Neuron (in vitro differentiated cells): ENCODE measurements at regions not wholly inside any gene's neighbourhood (a gene's known extent, or its start where the extent isn't known, plus 50 kb on each side); places are given as distances from the start of the nearest gene placed in this dataset.

ENCODE experiments used
- H2AFZ ChIP-seq: one replicate; pipeline ENCODE4 v1.6.1; 2013; ENCODE audit warnings: low read depth, mild to moderate bottlenecking, inconsistent platforms, low read length, moderate library complexity
- H3K27me3 ChIP-seq: one replicate; pipeline ENCODE4 v1.6.1; 2013; ENCODE audit warnings: low read length; ENCODE audit not compliant: insufficient read depth
- H3K36me3 ChIP-seq: one replicate; pipeline ENCODE4 v1.6.1; 2013; ENCODE audit warnings: low read length; ENCODE audit not compliant: insufficient read depth
- H3K4me1 ChIP-seq: one replicate; pipeline ENCODE4 v1.6.1; 2013; ENCODE audit warnings: low read length; ENCODE audit not compliant: insufficient read depth
- H3K4me3 ChIP-seq: 2 replicates; pipeline ENCODE4 v1.5.1; 2013; ENCODE audit warnings: mild to moderate bottlenecking, low read length, moderate library complexity
- H3K9me3 ChIP-seq: one replicate; pipeline ENCODE4 v1.6.1; 2013; ENCODE audit warnings: low read length

DNA sequence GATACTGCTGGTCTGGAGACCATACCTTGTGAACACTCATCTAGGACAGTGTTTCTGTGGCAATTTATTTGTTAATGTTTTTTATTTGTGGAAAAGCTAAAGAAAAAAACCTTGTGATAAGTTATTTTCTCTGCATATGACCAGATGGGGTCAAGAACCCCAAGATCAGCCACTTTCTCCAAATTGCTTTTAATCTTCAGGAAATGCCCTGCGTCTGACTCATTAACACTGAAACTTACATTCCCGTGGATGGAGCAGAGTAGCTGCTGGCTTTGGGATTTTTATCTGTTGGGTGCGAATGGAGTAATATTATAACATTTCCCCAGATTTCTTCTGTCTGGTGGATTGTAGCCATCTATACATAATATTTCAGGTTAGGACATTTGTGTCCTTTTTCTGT, 444.5 kb downstream of the SH3GL2 start:
- Histone ChIP-seq H3K9me3 (no peaks in the 10 kb centered on the region), H3K4me3 (no peak overlapping the region), H3K36me3 (no peaks in the 10 kb centered on the region), H2AFZ (no peak overlapping the region), H3K4me1 (no peaks in the 10 kb centered on the region), H3K27me3 (no peaks in the 10 kb centered on the region)

DNA sequence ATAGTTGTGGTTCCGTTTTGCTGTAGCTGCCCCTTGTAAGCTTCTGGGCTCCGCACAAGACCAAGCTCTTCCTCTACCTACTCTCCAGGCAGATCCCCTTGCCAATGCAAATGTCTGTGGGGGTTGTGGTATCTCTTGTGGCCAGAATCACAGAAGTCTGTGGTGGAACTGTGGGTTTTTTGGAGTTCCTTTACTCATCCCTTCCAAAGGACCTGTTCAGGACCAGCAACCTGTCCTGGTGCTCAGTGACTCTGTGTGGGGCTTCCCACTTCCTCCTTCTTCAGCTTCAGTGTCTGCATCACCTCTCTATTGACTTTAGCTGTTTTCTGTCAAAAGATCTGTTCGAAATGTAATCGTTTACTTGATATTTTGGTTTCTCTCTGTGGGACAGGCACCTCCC, 441.3 kb upstream of the ADAMTSL1 start:
- H2AFZ ChIP-seq = no peak overlapping the region

DNA sequence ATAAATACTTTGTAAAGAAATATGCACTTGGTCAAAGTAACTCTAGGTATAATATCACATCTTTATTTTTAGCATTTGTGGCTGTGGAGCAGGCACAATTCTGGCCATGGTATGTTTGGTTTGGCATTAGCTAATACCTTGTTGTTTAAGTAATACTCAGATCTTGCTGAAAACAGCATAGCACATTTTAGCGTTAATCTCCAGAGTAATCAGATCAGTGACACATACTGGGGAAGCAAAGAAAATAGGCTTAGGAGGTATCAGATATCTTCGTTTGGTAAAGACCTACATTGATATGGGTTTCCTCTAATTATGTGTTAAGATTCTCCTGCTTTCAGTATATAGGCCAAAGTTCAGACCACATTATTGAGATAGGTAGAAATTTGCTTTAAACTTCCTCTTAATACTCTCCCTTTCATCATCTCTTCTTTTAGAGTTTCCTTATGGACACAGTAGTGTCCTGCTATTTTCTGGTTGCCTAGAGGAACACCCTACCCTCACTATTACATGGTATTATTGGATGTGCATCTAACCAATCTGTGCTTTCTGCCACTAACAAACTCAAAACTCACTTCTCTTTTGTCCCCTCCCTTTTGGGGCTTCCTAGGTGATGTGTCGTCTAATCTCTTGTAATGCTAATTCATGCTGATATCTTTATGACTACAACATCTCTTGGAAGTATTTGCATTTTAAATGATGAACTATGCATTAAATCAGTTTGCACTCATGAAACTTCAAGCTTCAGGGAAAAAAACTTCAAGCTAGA, 437.3 kb upstream of the ADAMTSL1 start:
- Histone ChIP-seq H3K36me3 (no peaks in the 10 kb centered on the region), H3K4me1 (no peaks in the 10 kb centered on the region), H3K4me3 (no peak overlapping the region), H3K9me3 (no peaks in the 10 kb centered on the region), H2AFZ (no peak overlapping the region), H3K27me3 (no peaks in the 10 kb centered on the region)

More for the DNA sequence above, 441.3 kb upstream of the ADAMTSL1 start:
- Histone ChIP-seq H3K4me1 (no peaks in the 10 kb centered on the region), H3K4me3 (no peak overlapping the region), H3K9me3 (no peaks in the 10 kb centered on the region), H3K27me3 (no peaks in the 10 kb centered on the region), H3K36me3 (no peaks in the 10 kb centered on the region)

DNA sequence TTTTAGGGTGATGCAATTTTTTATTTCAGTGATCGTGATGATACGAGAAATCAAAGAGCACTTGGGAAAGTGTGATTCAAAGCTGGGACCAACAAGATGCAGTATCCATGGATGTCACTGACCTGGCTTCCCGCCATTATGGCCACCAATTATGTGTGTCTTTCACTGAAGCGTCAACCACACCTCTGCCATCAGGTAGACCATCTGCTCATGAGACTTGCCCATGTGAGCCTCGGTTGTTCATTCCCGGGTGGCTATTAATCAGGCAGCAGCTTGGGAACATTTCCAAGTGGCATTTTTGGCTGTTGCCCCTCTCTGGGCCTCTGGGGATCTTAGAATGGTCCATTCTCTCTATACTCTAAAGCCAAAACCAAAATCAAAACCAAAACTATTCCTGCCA, 436.0 kb upstream of the ADAMTSL1 start:
- H3K4me1 ChIP-seq = no peaks in the 10 kb centered on the region
- no peaks in the 10 kb centered on the region for H3K9me3 ChIP-seq
- no peaks in the 10 kb centered on the region for H3K27me3 ChIP-seq
- H2AFZ ChIP-seq = no peak overlapping the region
- no peak overlapping the region for H3K4me3 ChIP-seq
- no peaks in the 10 kb centered on the region for H3K36me3 ChIP-seq

DNA sequence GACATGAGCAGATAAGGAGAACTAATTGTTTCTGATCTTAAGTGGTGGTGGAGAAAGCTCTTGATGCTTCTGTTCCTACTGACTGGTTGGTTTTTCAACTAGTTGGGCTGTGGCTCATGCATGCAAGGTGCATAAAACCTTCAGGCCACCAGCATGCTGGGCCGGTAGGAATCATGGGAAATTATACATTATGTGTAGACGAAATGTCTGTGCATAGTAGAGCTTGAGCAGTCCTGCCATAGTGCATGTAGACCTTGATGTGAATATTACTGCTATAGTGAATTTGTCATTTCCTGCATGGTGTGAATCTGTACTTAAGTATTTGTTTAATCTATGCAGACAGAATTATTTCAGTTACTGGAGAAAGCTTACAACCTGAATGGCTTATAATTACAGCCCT, 433.6 kb upstream of the ADAMTSL1 start:
- no peaks in the 10 kb centered on the region for H3K36me3 ChIP-seq
- H3K27me3 ChIP-seq = no peaks in the 10 kb centered on the region

DNA sequence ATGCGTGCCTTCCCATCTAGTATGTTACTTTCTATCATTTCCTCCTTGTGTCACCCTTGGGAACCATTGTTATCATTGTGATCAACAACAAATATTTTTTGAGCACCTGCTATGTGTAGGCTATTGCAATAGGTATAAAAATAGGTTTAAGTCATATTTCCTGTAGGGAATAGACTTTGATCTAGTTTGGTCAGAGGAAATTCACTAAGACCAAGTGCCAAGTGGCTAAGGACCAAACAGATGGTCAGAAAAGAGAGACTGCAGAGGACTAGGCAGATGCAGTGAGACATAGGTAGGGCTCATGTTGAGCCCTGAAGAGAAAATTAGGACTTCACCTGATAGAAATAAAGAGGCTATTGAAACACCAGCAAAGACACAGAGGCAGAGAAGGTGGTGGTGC, 430.0 kb upstream of the ADAMTSL1 start:
- Histone ChIP-seq H2AFZ (no peak overlapping the region), H3K9me3 (no peaks in the 10 kb centered on the region), H3K27me3 (no peaks in the 10 kb centered on the region), H3K4me3 (no peak overlapping the region), H3K36me3 (no peaks in the 10 kb centered on the region), H3K4me1 (peaks cover 10% of the 10 kb centered on the region)

More for the DNA sequence above, 433.6 kb upstream of the ADAMTSL1 start:
- peaks cover 3% of the 10 kb centered on the region for H3K4me1 ChIP-seq
- H3K4me3 ChIP-seq = no peak overlapping the region
- H2AFZ ChIP-seq = no peak overlapping the region
- no peaks in the 10 kb centered on the region for H3K9me3 ChIP-seq

DNA sequence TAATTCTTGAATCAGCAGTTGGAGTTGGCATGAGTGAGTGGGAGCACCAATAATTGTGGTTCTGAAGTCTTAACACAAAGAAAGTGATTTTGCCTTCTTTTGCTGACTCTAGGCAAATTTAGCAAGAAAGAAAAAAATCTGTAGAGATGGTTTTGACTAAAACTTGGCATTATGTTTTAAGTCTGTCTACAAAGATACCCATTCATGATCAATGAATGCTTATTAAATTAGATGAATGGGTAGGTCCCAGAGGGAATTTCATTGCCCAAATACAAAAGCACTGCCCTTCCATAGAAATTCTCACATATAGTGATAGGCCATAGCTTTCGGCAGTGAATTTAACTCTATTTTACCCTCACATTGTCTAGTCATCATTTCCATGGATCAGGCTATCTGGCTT, 428.6 kb upstream of the ADAMTSL1 start:
- H3K27me3 ChIP-seq = no peaks in the 10 kb centered on the region
- H3K4me1 ChIP-seq = peaks cover 10% of the 10 kb centered on the region
- H3K9me3 ChIP-seq = no peaks in the 10 kb centered on the region
- no peaks in the 10 kb centered on the region for H3K36me3 ChIP-seq
- H2AFZ ChIP-seq = no peak overlapping the region
- no peak overlapping the region for H3K4me3 ChIP-seq

DNA sequence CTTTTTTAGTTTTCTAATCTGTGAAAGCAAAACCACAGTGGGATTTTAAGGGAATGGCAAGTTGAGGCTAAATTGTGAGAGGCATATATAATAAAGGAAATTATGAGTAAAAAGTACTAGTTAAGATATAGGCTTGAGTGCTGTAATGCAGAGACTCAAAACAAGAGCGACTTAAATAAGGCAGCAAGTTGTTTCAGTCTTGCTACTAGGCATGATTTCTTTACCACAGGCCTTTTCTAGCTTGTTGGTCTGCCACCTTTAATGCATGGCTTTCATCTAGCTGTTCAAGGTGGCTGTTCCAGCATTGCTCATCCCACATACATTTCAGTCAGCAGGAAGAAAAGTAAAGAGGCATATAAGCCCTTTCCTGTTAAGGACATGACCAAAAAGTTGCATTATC, 427.9 kb upstream of the ADAMTSL1 start:
- H3K4me1 ChIP-seq = peaks cover 10% of the 10 kb centered on the region
- H3K36me3 ChIP-seq = no peaks in the 10 kb centered on the region
- no peaks in the 10 kb centered on the region for H3K27me3 ChIP-seq
- H3K9me3 ChIP-seq = no peaks in the 10 kb centered on the region
- H2AFZ ChIP-seq = no peak overlapping the region
- H3K4me3 ChIP-seq = no peak overlapping the region

DNA sequence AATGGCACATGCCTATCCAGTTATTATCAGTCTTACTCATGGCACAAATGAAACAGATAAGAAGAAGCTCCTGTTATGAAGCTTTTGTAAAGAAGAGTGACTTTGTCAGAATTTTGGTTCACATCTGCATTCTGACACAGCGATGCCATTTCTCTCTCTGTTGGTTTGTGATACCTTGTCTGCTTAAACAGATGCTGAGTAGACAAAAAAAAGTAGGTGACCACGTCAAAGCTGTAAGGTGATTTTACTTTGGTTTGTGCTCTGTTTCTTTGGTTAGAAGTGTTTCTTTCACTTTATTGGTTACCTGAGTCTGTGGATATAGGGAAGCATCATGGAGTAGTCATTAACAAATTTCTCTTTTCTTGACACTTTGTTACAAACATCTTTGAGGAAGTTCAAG, 422.3 kb upstream of the ADAMTSL1 start:
- Histone ChIP-seq H3K27me3 (no peaks in the 10 kb centered on the region), H3K4me1 (no peaks in the 10 kb centered on the region), H3K36me3 (no peaks in the 10 kb centered on the region)

DNA sequence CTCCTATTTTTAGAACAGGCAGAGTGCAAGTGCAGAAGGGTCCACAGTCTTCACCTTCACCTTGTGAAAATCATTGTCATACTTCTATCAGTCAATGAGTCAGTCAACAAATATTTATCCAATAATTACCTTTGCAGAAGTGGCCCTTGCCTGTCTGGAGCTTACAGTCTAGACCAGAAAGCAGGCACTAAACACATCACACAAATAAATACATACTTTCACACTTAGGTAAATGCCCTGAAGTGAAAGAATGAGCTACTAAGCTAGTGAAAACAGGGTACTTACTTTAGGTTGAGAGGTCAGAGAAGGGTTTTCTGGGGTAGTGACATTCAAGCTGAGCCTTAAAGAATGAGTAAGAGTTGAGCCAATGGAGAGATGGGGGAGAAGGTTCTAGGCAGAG, 421.9 kb upstream of the ADAMTSL1 start:
- Histone ChIP-seq H3K9me3 (no peaks in the 10 kb centered on the region), H2AFZ (no peak overlapping the region), H3K27me3 (no peaks in the 10 kb centered on the region), H3K36me3 (no peaks in the 10 kb centered on the region), H3K4me1 (no peaks in the 10 kb centered on the region), H3K4me3 (no peak overlapping the region)

More for the DNA sequence above, 422.3 kb upstream of the ADAMTSL1 start:
- Histone ChIP-seq H3K4me3 (no peak overlapping the region), H3K9me3 (no peaks in the 10 kb centered on the region), H2AFZ (no peak overlapping the region)

DNA sequence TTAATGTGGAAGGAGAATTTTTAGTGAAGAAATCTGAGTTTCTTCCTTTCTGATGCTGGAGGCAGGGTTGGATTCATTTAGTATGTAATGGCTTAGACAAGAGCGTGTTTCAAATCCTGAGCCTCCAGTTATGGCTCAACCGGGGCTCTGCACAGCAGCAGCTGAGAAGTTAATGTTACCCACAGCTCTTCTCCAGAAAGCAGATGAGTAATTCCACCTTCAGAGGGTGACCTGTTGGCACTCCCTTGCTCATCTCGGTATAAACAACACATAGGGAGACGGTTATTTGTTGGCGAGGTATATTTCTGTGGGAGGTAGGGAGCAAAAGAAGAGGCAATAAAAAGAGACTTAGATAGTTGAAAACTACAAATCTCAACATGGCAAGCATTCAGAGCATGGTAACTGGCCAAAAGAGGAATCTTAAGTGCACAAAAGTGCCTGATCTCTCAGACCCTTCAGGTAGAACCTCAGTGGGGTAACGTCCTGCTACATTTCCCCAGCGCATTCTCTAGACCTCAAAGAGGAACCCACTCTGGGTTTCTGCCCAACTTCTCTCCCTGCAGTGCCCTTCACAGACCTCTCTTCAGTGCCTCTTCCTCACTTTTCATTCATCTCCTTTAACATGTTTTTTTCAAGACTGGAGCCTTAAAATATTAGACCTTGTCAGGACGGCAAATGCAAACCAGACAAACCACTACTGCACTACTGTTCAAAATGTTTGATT, 417.5 kb upstream of the ADAMTSL1 start:
- H3K36me3 ChIP-seq = no peaks in the 10 kb centered on the region
- no peak overlapping the region for H3K4me3 ChIP-seq
- H3K9me3 ChIP-seq = no peaks in the 10 kb centered on the region
- H2AFZ ChIP-seq = no peak overlapping the region
- no peaks in the 10 kb centered on the region for H3K4me1 ChIP-seq
- H3K27me3 ChIP-seq = no peaks in the 10 kb centered on the region

DNA sequence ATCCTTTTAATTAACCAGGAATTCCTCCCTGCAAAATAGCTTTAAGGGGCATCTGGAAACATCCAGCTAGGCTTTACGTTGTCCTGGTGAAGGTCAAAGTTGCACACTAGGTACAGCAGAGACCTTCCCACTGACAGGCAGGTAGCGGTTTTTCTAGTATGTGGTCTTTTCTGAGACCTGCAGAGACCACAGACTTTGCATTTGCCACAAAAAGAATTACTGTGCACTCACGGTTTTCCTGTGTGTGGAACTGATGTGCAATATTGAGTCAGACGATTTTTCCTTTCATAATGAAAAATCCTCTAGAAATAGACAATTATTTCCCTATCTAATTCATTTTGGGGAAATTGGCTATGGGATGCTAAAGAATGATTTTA, 417.0 kb upstream of the ADAMTSL1 start:
- Histone ChIP-seq H3K4me1 (no peaks in the 10 kb centered on the region), H3K9me3 (no peaks in the 10 kb centered on the region), H2AFZ (no peak overlapping the region), H3K4me3 (no peak overlapping the region), H3K27me3 (no peaks in the 10 kb centered on the region), H3K36me3 (no peaks in the 10 kb centered on the region)

DNA sequence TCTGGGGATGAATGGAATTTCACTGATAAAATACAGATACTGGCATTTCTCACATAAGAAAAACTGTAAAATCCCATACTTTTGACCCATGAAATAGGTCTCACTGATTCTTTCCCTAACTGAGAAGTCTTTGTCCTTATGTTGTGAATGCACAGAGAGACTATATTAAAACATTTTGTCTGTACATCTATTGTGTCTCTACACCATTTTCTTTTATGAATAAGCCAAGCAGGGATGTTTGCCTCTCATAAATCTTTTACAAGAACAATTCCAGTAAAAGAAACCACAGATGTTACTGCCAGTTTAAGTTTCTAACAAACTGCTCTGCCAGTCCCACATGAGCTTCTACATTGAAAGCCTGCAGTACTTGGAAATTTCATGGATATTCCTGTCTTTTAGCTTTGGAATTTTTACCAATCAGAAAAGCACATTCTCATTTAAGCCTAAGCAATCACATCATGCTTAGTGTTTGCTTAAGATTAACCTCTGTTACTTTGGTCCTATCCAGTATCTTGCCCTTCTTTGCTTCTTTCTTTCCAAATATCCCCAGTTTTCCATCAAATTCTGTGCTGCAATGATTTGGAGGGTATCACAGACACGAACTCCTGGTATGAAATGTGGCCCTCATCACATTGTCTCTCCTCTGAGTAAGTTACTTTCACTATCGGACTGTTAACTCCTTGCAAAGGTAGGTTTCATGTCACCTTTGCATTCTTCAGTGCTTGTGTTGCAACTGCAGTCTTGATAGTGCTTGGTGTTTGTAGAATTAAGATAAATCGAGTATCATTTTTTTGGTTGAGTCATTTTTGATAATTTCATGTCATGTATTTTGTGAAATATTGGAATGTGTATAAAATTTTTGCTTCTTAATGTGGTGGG, 415.1 kb upstream of the ADAMTSL1 start:
- no peak overlapping the region for H2AFZ ChIP-seq
- no peaks in the 10 kb centered on the region for H3K27me3 ChIP-seq
- no peaks in the 10 kb centered on the region for H3K36me3 ChIP-seq
- H3K9me3 ChIP-seq = no peaks in the 10 kb centered on the region
- no peak overlapping the region for H3K4me3 ChIP-seq
- no peaks in the 10 kb centered on the region for H3K4me1 ChIP-seq
